Gastrocnemius medialis (tissue), 4 donors: ENCODE measurements at regions not wholly inside any gene's neighbourhood (a gene's known extent, or its start where the extent isn't known, plus 50 kb on each side); places are given as distances from the start of the nearest gene placed in this dataset.

Source experiments
- ATAC-seq, 2 donors: fragments of 150-250 bp; one replicate each; pipeline ENCODE4 v1.9.1; 2016
- DNase-seq, 2 donors: peaks; one replicate each; pipeline ENCODE4 v3.0.0-alpha.2; 2019
- H3K27ac ChIP-seq, 4 donors: fragments of 200-600 bp; sonication (generic); 1 replicate in 1 of 4; 2 replicates in 3 of 4; pipeline ENCODE4 v1.5.1; 2016 to 2018; ENCODE audit warnings: mild to moderate bottlenecking in 2 of 4, moderate library complexity in 1 of 4
- H3K27me3 ChIP-seq, 3 donors: fragments of 200-600 bp; sonication (generic) in 2 of 3; 1 replicate in 1 of 3; 2 replicates in 2 of 3; pipeline versions ENCODE4 v1.5.1 to v1.6.0; 2016 to 2019; ENCODE audit warnings: mild to moderate bottlenecking in 1 of 3, moderate library complexity in 1 of 3
- H3K36me3 ChIP-seq, 2 donors: fragments of 200-600 bp; sonication (generic) in 1 of 2; one replicate each; pipeline ENCODE4 v1.5.1; 2017 to 2018
- H3K4me1 ChIP-seq, 2 donors: fragments of 200-600 bp; sonication (generic) in 1 of 2; one replicate each; pipeline ENCODE4 v1.5.1; 2016 to 2017; ENCODE audit warnings: mild to moderate bottlenecking in 2 of 2
- H3K4me3 ChIP-seq, 4 donors: fragments of 200-600 bp; sonication (generic) in 3 of 4; 1 replicate in 1 of 4; 2 replicates in 3 of 4; pipeline ENCODE4 v1.5.1; 2016 to 2019; ENCODE audit warnings: mild to moderate bottlenecking in 2 of 4
- H3K9me3 ChIP-seq, 3 donors: fragments of 200-600 bp; sonication (generic) in 2 of 3; 1 replicate in 1 of 3; 2 replicates in 2 of 3; pipeline ENCODE4 v1.5.1; 2016 to 2019
- POLR2A ChIP-seq, 2 donors: fragments of 450-650 bp; IDR thresholded peaks; one replicate each; pipeline ENCODE4 v1.6.1; 2017; ENCODE audit warnings: antibody characterized with exemption in 2 of 2, mild to moderate bottlenecking in 2 of 2, moderate library complexity in 2 of 2
- in situ Hi-C, 4 donors: fragments of 200-750 bp; cut with MboI; loops; one replicate each; pipeline versions ENCODE4 v1.15.0 to v1.8.0; 2017; ENCODE audit warnings: low sequenced_read_pairs in 4 of 4
- intact Hi-C: fragments of 100-400 bp; cut with DNase I; formaldehyde crosslinking; loops from one replicate; pipeline ENCODE4 v1.15.1; 2023; ENCODE audit warnings: low total_unique reads
- TF ChIP-seq, protein P1 (sequence below), 5 experiments: fragments of 450-650 bp in 3 of 5; fragments of 200-600 bp in 2 of 5; sonication (generic) in 2 of 5; IDR thresholded peaks in 4 of 5; conservative IDR thresholded peaks in 1 of 5; 1 replicate in 4 of 5; 2 replicates in 1 of 5; pipeline ENCODE4 v1.5.1; 2016 to 2019; ENCODE audit warnings: antibody characterized with exemption in 5 of 5, mild to moderate bottlenecking in 3 of 5, moderate library complexity in 3 of 5

DNA sequence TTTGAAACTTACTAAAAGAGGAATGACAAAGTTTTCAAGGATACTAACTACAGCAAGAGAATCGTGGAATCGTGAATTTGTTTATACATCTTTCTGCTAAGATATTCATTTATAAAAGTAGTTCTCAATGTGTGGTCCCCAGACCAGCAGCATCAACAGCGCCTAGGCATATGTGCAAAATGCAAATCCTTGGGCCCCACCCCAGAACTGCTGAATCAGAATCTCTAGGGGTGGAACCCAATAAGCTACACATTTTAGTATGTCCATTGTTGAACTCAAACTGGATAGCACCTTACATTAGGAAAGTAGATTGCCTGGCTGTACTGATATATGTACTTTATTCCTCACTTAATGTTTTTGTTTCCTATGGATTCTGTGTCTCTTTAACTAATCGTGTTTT, 346.0 kb downstream of the MFSD1 start:
- H3K27ac ChIP-seq = no peak overlapping the region
- no peaks in the 10 kb centered on the region for H3K27me3 ChIP-seq
- in situ Hi-C loops = no loop called here

DNA sequence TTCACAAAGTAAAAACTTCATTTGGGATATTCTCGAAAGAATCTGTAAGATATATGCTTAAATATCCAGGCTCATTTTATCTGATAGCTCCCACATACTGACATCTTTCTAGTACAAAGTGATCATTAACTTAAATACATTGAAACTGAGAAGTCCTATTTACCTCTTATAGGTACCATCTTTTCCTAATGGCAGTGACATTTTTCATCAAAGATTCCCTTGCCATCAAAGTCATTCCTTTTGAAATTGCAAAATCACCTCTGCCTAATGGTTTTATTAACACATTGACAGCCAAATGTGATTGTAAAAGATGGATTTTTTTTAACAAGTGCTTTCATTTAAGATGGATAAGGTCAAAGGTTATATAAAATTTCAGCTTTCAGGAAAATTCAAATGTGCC, 346.6 kb downstream of the MFSD1 start:
- intact Hi-C loops = no loop called here
- H3K9me3 ChIP-seq = no peaks in the 10 kb centered on the region
- TF ChIP-seq POLR2A (IDR thresholded peaks at IDR 0.05) = no peak
- TF ChIP-seq, protein P1, sequence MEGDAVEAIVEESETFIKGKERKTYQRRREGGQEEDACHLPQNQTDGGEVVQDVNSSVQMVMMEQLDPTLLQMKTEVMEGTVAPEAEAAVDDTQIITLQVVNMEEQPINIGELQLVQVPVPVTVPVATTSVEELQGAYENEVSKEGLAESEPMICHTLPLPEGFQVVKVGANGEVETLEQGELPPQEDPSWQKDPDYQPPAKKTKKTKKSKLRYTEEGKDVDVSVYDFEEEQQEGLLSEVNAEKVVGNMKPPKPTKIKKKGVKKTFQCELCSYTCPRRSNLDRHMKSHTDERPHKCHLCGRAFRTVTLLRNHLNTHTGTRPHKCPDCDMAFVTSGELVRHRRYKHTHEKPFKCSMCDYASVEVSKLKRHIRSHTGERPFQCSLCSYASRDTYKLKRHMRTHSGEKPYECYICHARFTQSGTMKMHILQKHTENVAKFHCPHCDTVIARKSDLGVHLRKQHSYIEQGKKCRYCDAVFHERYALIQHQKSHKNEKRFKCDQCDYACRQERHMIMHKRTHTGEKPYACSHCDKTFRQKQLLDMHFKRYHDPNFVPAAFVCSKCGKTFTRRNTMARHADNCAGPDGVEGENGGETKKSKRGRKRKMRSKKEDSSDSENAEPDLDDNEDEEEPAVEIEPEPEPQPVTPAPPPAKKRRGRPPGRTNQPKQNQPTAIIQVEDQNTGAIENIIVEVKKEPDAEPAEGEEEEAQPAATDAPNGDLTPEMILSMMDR (IDR thresholded peaks at IDR 0.05 in 4 of 5, conservative IDR thresholded peaks at IDR 0.05 in 1 of 5) = no peak
- no peaks in the 10 kb centered on the region for H3K36me3 ChIP-seq
- in situ Hi-C loops = no loop called here
- DNase-seq (no peak), ATAC-seq (no peak)
- H3K27me3 ChIP-seq = no peaks in the 10 kb centered on the region
- H3K4me3 ChIP-seq = no peak overlapping the region
- H3K27ac ChIP-seq = no peak overlapping the region
- H3K4me1 ChIP-seq = no peaks in the 10 kb centered on the region

More for the DNA sequence above, 346.0 kb downstream of the MFSD1 start:
- no peaks in the 10 kb centered on the region for H3K36me3 ChIP-seq
- intact Hi-C loops = no loop called here
- TF ChIP-seq POLR2A (IDR thresholded peaks at IDR 0.05) = no peak
- TF ChIP-seq, protein P1 (IDR thresholded peaks at IDR 0.05 in 4 of 5, conservative IDR thresholded peaks at IDR 0.05 in 1 of 5) = no peak
- no peak overlapping the region for H3K4me3 ChIP-seq
- no peak for ATAC-seq
- H3K9me3 ChIP-seq = no peaks in the 10 kb centered on the region
- H3K4me1 ChIP-seq = no peaks in the 10 kb centered on the region
- DNase-seq = no peak

DNA sequence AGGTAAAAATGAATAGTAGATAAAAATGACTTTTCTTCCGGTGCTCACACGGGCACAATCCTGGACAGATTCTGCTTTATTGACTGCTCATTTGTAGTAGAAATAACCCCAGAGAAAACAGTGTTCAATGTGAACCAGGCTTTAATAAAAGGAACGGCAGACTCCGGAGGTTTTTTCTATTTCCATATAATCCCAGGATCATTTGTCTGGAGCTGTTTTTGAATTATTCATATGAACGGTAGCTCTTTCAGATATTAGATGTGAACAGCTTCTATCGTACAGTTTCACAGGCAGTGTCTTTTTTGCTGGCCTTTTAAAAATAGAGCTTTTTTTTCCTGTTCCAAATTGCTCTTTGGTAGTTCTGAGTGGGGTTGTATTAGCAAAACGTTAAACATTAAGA, 347.3 kb downstream of the MFSD1 start:
- Histone ChIP-seq H3K9me3 (no peaks in the 10 kb centered on the region), H3K4me3 (no peak overlapping the region), H3K36me3 (no peaks in the 10 kb centered on the region), H3K27me3 (no peaks in the 10 kb centered on the region), H3K4me1 (no peaks in the 10 kb centered on the region), H3K27ac (no peak overlapping the region)
- intact Hi-C loops (no loop called here), in situ Hi-C loops (no loop called here)
- no peak for DNase-seq
- no peak for TF ChIP-seq POLR2A (IDR thresholded peaks at IDR 0.05)
- TF ChIP-seq, protein P1 (IDR thresholded peaks at IDR 0.05 in 4 of 5, conservative IDR thresholded peaks at IDR 0.05 in 1 of 5) = no peak
- no peak for ATAC-seq

DNA sequence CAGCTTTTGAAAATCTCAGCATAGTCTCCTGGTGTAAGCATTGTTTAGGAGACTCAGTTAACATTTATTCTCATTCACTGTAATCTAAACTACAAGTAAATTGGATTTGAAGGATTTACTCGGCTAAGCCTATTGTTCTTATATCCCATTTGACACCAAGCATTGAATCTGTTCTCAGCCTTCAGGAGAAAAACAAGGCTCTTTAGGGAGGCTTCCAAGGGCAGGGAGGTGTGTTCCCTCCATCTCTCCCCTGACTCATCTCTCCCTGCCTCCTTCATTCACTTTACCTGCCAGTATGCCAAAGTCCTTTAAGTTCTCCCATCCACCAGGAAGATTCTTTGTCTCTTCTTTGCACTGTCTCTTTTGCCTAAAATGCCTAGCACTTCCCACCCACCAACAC, 347.8 kb downstream of the MFSD1 start:
- Histone ChIP-seq H3K9me3 (no peaks in the 10 kb centered on the region), H3K27me3 (no peaks in the 10 kb centered on the region), H3K27ac (no peak overlapping the region), H3K36me3 (no peaks in the 10 kb centered on the region), H3K4me3 (no peak overlapping the region), H3K4me1 (no peaks in the 10 kb centered on the region)
- ATAC-seq = no peak
- in situ Hi-C loops = no loop called here
- no peak for DNase-seq
- intact Hi-C loops = no loop called here
- TF ChIP-seq POLR2A (IDR thresholded peaks at IDR 0.05) = no peak
- TF ChIP-seq, protein P1 (IDR thresholded peaks at IDR 0.05 in 4 of 5, conservative IDR thresholded peaks at IDR 0.05 in 1 of 5) = no peak

DNA sequence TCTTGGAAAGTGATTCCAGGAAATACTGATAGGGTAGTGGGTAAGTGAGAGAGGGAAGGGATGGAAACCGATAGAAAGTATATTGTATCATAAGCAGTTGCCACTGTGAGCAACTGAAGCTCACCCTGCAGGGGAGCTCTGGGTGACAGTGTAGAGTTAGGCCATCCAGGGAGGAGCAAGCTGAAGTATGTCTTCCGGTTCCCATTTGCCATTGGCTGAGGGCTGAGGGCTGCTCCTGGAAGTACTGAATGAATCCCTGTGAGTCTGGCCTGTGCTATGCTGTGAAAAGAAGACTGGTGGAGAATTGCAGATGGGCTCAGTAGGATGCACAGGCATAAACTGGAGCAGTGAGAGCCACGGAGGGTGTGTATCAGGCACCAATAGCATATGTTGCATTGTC, 348.3 kb downstream of the MFSD1 start:
- in situ Hi-C loops = no loop called here
- DNase-seq = no peak

More for the DNA sequence above, 348.3 kb downstream of the MFSD1 start:
- Histone ChIP-seq H3K27me3 (no peaks in the 10 kb centered on the region), H3K9me3 (no peaks in the 10 kb centered on the region), H3K36me3 (no peaks in the 10 kb centered on the region), H3K4me3 (no peak overlapping the region), H3K4me1 (no peaks in the 10 kb centered on the region), H3K27ac (no peak overlapping the region)
- intact Hi-C loops = no loop called here
- TF ChIP-seq, protein P1 (IDR thresholded peaks at IDR 0.05 in 4 of 5, conservative IDR thresholded peaks at IDR 0.05 in 1 of 5) = no peak
- TF ChIP-seq POLR2A (IDR thresholded peaks at IDR 0.05) = no peak
- ATAC-seq = no peak
